Loucy (cell line): ENCODE measurements at regions not wholly inside any gene's neighbourhood (a gene's known extent, or its start where the extent isn't known, plus 50 kb on each side); places are given as distances from the start of the nearest gene placed in this dataset.

Source experiments
- CTCF ChIP-seq: fragments of 200-600 bp; sonication (generic); conservative IDR thresholded peaks from 2 replicates; pipeline ENCODE4 v1.5.1; 2014; ENCODE audit warnings: mild to moderate bottlenecking, antibody characterized with exemption, low read length
- EZH2phosphoT487 ChIP-seq: fragments of 200-600 bp; IDR thresholded peaks from 2 replicates; pipeline ENCODE4 v1.6.1; 2018; ENCODE audit warnings: antibody characterized with exemption, mild to moderate bottlenecking, moderate library complexity, borderline replicate concordance

- TF ChIP-seq CTCF, result no peak
- no peak for TF ChIP-seq EZH2phosphoT487
Observed at GRCh38 chr21:41656946-41657525, 109.8 kb downstream of the RIPK4 start.
